Activated CD4-positive, CD25-positive, alpha-beta regulatory T cell treated with anti-CD3 and anti-CD28 coated beads, Interleukin-2, amount 50 U/mL, for 24 hours (primary cell): ENCODE measurements at regions not wholly inside any gene's neighbourhood (a gene's known extent, or its start where the extent isn't known, plus 50 kb on each side); places are given as distances from the start of the nearest gene placed in this dataset.

Experiments used
- ATAC-seq, 2 donors: fragments of 150-1000 bp; cut with Tn5 transposase; one replicate each; pipeline ENCODE4 v1.10.0; 2021; ENCODE audit warnings: mild to moderate bottlenecking in 1 of 2, moderate library complexity in 1 of 2

DNA sequence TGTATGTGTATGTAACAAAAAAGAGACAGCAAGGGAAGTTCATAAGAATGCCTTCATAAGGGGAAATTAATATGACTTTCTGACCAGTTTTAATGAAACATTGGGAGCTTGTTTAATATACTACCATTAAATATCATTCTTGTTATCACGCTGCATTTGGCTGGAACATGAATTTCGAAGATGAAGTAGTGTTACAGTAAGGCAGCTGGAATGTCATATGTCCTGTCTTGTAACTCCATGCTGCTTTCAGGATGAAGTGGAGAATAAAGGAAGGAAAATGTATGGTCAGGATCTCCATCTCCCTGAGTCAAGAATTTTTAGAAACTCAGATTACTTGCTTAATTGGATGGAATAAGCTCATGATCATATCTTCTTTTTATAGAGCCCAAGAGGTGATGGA is 61.5 kb upstream of the DMAC1 start:
- no peak for ATAC-seq

DNA sequence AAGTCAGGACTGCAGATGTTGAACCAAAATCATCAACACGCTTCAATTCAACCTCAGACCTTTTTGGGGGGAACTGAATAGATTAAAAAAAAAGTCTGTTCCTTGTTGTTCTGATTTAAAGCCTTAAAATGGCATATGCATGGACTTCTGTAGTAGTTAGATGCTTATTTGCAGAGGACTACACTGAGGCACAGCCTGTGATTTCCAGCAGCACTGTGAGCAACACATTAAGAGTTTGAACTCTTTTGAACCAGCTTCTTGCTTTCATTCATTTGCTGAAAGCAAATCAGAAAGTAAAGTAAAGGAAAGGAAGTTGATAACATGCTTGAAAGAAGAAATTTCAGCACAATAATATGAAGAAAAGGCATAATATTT is 60.7 kb upstream of the DMAC1 start:
- ATAC-seq, result no peak

DNA sequence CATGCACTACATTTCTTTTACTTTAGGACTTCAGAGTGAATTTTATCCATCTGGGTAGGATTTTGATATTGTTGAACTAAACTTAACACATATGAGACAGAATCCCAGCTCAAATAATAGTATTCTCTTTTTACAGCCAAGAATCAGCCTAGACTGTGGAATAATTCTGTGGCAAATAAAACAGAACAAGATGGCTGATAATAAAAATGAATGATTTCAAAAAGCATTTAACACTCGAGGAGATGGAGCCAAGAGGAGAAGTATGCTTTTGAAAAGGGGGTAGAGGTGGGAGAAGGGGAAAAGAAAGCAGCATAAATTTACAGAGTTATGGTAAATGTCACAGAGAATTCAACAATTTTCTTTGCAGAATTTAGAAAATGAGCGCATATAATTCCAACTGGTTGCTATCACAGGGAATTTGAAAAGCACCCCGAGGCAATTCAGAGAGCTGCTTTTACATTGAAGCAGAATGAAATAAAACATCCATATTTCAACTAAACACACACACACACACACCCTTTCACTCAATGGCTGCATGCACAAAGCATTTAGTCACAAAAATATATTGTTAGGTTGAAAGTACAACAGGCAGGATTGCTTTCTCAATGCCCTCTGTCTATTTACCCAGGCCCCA is 60.2 kb upstream of the DMAC1 start:
- no peak for ATAC-seq

DNA sequence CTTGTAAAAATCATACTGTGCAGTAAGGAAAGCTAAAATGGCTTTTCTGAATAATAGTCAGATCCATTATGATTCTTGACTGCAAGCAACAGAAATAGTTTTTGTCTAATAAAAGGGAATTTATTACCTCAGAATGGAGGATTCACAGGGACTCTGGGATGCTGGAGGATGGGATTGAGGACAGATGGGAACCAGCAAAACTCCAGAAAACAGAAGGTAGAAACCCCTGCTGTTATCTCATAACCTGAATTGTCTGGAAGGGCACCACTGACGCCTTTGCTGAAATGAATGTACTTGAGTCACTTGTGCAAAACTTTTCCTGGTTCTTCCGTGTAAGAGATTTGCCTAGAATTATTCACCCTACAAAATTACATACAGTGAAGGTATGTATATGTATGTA is 58.6 kb upstream of the DMAC1 start:
- no peak for ATAC-seq

DNA sequence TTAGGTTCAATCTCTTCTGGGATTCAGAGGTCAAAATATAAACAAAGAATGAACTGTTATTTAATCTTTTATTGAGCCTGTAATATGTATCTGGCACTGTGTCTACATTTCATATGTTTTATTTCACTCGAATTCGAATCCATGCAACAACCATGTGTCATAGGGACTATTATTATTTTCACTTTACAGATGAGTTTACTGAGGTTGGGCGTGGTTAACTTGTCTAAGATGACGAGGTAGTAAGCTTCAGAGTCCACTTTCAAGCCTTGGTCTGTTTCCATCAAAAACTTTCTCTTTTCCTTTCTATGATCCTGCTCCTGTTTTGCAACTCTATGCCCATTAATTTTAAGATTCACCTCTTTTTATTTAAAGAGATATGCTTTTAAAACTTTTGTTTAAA is 55.2 kb upstream of the DMAC1 start:
- ATAC-seq, result no peak
